HUES64 (cell line): ENCODE measurements at regions not wholly inside any gene's neighbourhood (a gene's known extent, or its start where the extent isn't known, plus 50 kb on each side); places are given as distances from the start of the nearest gene placed in this dataset.

Source experiments
- H3K27ac ChIP-seq: 2 replicates; pipeline ENCODE4 v1.7.0; 2013; ENCODE audit warnings: low read depth, low read length, inconsistent platforms
- H3K27me3 ChIP-seq: 2 replicates; pipeline ENCODE4 v1.6.1; 2013; ENCODE audit warnings: mild to moderate bottlenecking, low read length; ENCODE audit not compliant: insufficient read depth
- H3K36me3 ChIP-seq: 2 replicates; pipeline ENCODE4 v1.6.1; 2013; ENCODE audit warnings: mild to moderate bottlenecking, low read length; ENCODE audit not compliant: insufficient read depth
- H3K4me1 ChIP-seq: 2 replicates; pipeline ENCODE4 v1.6.1; 2013; ENCODE audit warnings: mild to moderate bottlenecking, low read length, moderate library complexity; ENCODE audit not compliant: insufficient read depth
- H3K4me3 ChIP-seq: 2 replicates; pipeline ENCODE4 v1.5.1; 2013; ENCODE audit warnings: mild to moderate bottlenecking, low read length, moderate library complexity
- H3K9ac ChIP-seq: 2 replicates; pipeline ENCODE4 v1.6.1; 2013; ENCODE audit warnings: mild to moderate bottlenecking, low read depth, low read length
- H3K9me3 ChIP-seq: 2 replicates; pipeline ENCODE4 v1.6.1; 2013; ENCODE audit warnings: low read depth, low read length; ENCODE audit not compliant: insufficient read depth
- WGBS: fragments of 150-250, 120-280 bp; methylation state at CpG from one replicate; pipeline ENCODE4 v1.1.7; 2013; ENCODE audit warnings: missing lambda C conversion rate; 5-methylcytosine and 5-hydroxymethylcytosine counted together

DNA sequence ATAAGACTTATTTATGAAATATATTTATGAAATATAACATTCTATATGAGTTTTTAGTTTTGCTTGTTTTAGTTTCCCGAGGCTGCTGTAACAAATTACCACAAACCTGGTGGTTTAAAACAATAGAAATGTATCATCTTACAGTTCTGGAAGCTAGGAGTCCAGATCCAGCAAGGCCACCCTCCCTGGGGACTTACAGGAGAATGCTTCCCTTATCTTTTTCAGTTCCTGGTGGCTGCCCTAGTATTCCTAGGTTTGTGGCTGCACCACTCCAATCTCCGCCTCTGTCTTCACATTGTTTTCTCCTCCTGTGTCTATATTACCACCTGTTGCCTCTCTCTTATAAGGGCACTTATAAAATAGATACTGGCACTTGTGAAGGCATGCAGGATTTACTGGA lies 877.8 kb downstream of the TUSC7 start:
- H3K27me3 ChIP-seq: no peaks in the 10 kb centered on the region
- WGBS: 86% methylated on average over 2 of the region's 2 CpGs
- H3K9me3 ChIP-seq: no peaks in the 10 kb centered on the region
- H3K4me1 ChIP-seq: peaks cover 27% of the 10 kb centered on the region
- H3K4me3 ChIP-seq: no peak overlapping the region
- H3K36me3 ChIP-seq: no peaks in the 10 kb centered on the region
- no peak overlapping the region for H3K27ac ChIP-seq
- no peak overlapping the region for H3K9ac ChIP-seq

DNA sequence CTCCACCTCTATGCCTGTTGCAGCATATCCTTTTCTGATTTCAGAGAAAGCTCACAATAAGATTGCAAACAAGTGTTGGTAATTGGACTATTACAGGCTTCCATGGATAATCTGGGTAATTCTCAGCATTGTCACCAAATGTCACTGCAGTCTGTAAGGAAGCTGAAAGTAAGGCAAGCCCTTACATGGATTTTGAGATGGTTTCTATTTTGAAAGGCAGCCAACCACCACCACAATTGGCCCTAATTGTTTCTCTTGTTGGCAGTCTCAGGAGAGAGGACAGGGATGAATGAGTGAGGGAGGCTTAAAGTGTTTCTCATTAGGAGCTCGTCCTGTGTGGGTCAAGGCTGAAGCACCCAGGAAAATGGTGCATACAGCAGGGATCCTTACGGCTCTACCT lies 879.9 kb downstream of the TUSC7 start:
- WGBS: 72% methylated on average over 2 of the region's 2 CpGs
- H3K9ac ChIP-seq: no peak overlapping the region
- peaks cover 27% of the 10 kb centered on the region for H3K4me1 ChIP-seq
- H3K27ac ChIP-seq: no peak overlapping the region
- no peak overlapping the region for H3K4me3 ChIP-seq
- no peaks in the 10 kb centered on the region for H3K36me3 ChIP-seq
- no peaks in the 10 kb centered on the region for H3K27me3 ChIP-seq
- H3K9me3 ChIP-seq: no peaks in the 10 kb centered on the region

DNA sequence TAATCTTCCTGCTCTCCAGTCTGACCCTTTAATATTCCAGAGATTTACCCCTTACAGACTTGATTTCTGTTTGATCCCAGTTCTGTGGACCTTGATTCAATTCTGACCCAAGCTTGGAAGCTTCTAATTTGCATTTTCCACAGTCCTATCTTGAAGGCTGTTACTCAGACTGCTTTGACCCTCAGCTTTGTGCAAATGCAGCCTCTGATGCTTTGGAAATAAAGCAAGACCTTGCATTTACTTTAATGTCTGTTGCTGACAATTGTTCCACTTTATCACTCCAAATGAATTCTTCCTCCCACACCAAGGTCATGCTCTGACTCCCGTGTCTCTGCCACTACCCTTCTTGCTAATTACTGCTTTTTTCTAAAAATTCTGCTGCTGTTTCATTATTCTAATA lies 886.0 kb downstream of the TUSC7 start:
- H3K9ac ChIP-seq: no peak overlapping the region
- no peak overlapping the region for H3K4me3 ChIP-seq
- H3K9me3 ChIP-seq: no peaks in the 10 kb centered on the region
- no peak overlapping the region for H3K27ac ChIP-seq
- H3K4me1 ChIP-seq: no peaks in the 10 kb centered on the region
- whole genome bisulfite sequencing: 96% methylated on average over 1 of the region's 1 CpG
- H3K36me3 ChIP-seq: no peaks in the 10 kb centered on the region
- H3K27me3 ChIP-seq: no peaks in the 10 kb centered on the region

DNA sequence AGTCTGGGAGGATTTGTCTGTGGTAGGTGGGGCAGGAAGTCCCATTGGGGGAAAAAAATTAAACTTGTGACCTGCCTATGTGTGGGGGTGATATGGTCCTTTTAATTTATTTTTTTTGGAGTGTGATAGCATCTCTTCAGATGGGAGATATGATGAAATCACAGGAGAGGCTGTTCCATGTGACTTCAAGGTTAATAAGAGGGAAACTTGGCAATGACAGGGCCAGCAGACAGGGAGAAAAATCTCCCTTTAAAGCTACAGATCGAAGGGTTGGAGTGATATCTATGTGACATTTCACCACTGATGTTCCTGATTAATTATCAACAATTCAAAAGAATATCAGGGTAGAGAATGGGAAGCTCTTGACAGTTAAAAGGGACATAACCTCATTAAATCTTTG lies 886.9 kb downstream of the TUSC7 start:
- no peaks in the 10 kb centered on the region for H3K36me3 ChIP-seq
- no peaks in the 10 kb centered on the region for H3K27me3 ChIP-seq
- no CpG with 5 or more reads among the region's 1 CpG for WGBS

DNA sequence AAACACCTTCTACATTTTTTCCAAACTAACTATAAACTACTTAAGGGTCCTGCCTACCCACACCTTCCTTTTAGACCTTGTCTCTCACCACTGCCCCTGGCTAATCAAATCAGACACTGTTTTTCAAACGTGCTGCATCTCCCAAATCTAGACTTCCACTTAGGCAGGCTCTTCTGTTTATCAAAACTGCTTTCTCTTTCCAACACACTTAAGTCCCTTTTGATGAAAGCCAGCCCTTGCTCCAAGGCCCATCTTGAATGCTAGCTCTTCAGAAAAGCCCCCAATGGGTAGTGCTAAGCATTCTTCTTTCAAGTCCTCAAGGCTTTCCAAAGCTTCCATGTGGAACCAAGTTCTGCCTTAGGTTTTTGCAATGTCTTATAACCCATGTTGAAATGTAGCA lies 888.3 kb downstream of the TUSC7 start:
- H3K4me1 ChIP-seq: peaks cover 9% of the 10 kb centered on the region
- H3K9ac ChIP-seq: no peak overlapping the region
- H3K27ac ChIP-seq: no peak overlapping the region
- no peaks in the 10 kb centered on the region for H3K9me3 ChIP-seq
- no peak overlapping the region for H3K4me3 ChIP-seq
- H3K36me3 ChIP-seq: no peaks in the 10 kb centered on the region
- 68% methylated on average over 1 of the region's 1 CpG for WGBS
- no peaks in the 10 kb centered on the region for H3K27me3 ChIP-seq

More for the DNA sequence above, 886.9 kb downstream of the TUSC7 start:
- H3K4me3 ChIP-seq: no peak overlapping the region
- H3K4me1 ChIP-seq: no peaks in the 10 kb centered on the region; the same call in 1 of the 2 replicates
- H3K9ac ChIP-seq: no peak overlapping the region
- no peak overlapping the region for H3K27ac ChIP-seq
- no peaks in the 10 kb centered on the region for H3K9me3 ChIP-seq

DNA sequence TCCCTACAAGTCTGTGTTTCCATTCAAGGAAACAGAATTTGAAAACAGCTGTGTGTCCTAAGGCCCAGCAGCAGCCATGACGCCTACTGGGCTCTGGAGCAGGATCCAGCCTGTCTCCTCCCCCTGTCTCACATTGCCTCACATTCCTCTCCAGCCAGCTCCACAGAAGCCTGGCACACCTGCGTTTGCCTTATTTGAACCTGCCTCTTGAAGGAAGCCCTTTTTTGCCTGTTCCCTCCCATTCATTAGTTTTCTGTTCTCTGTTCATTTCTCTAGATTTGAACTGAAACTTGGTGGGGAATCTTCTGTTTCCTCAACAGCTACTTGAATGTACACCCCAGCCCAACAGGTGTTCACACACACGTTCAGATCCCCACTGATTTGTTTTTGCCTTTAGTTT lies 890.5 kb downstream of the TUSC7 start:
- WGBS: 82% methylated on average over 3 of the region's 3 CpGs
- Histone ChIP-seq H3K4me3 (no peak overlapping the region), H3K36me3 (no peaks in the 10 kb centered on the region), H3K27me3 (no peaks in the 10 kb centered on the region), H3K9me3 (no peaks in the 10 kb centered on the region), H3K9ac (no peak overlapping the region), H3K4me1 (peaks cover 23% of the 10 kb centered on the region), H3K27ac (no peak overlapping the region)

DNA sequence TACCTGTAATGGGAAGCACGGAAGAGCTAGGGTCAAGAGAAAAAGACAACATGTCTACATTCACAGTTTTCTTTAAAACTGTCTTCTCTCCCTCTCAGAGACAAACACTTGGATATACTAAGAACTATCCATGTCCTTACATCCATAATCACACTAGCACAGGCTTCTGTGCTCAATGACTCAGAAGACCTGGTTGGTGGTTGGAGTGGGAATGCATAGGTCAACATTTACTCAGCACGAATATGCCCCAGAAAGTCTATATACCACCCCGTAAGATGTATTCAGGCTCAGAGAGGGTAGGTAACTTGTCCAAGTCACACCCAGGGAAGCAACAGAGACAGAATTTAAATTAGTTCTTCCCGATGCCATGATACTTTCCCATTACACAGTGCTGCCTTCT lies 891.1 kb downstream of the TUSC7 start:
- Histone ChIP-seq H3K9ac (no peak overlapping the region), H3K27me3 (no peaks in the 10 kb centered on the region), H3K4me1 (peaks cover 23% of the 10 kb centered on the region), H3K4me3 (no peak overlapping the region), H3K9me3 (no peaks in the 10 kb centered on the region), H3K27ac (no peak overlapping the region), H3K36me3 (no peaks in the 10 kb centered on the region)
- WGBS: 98% methylated on average over 4 of the region's 4 CpGs

DNA sequence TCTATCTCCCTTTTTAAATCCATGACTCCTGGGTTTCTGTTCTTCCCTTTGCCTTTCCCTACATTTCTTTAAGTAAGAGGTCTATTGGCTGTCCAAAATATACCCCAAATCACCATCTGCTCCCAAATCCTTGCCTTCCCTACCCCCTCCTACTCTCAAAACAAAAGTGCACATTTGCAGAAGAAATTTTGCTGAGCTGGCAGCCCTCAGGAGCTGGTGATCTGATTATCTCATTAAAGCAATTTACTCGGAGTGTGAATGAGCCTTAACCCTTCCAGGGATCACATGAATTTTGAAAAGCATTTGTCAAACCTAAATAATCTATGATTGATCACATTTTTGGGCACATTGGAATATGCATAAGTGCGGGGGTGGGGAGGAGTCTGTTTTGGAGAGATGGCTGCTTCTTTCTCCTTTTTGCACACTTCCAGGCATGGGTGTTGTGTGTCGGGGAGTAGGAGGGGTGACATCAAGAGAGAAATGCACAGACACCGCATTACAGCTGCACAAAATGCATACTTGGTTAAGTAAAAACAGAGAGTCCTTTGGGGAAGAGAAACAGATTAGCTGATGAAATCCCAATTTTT lies 892.6 kb downstream of the TUSC7 start:
- H3K9me3 ChIP-seq: no peaks in the 10 kb centered on the region
- peaks cover 27% of the 10 kb centered on the region for H3K4me1 ChIP-seq
- no peaks in the 10 kb centered on the region for H3K36me3 ChIP-seq
- 90% methylated on average over 4 of the region's 4 CpGs for WGBS
- H3K9ac ChIP-seq: no peak overlapping the region
- no peak overlapping the region for H3K27ac ChIP-seq
- H3K4me3 ChIP-seq: no peak overlapping the region
- no peaks in the 10 kb centered on the region for H3K27me3 ChIP-seq

DNA sequence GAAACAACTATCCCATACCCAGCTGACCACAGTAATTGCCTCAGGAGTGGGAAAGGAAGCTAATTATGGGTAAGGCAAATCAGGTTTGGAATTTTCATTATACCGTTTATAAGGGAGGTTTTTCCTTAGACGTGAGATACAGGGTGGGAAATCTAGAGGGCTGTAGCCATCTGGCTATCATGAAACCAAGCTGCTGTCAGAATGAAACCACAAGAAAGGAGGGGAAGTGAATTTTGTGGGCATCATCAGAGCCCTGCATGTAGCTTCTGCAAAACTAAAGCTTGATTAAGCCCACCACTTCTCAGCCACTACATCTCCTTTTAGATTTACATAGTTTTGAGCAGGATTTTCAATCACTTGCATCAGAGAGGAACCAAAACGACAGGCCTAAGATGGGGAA lies 893.5 kb downstream of the TUSC7 start:
- Histone ChIP-seq H3K9ac (no peak overlapping the region), H3K27ac (no peak overlapping the region), H3K4me3 (no peak overlapping the region), H3K4me1 (peaks cover 27% of the 10 kb centered on the region), H3K9me3 (no peaks in the 10 kb centered on the region), H3K36me3 (no peaks in the 10 kb centered on the region), H3K27me3 (no peaks in the 10 kb centered on the region)
- WGBS: 89% methylated on average over 3 of the region's 3 CpGs

DNA sequence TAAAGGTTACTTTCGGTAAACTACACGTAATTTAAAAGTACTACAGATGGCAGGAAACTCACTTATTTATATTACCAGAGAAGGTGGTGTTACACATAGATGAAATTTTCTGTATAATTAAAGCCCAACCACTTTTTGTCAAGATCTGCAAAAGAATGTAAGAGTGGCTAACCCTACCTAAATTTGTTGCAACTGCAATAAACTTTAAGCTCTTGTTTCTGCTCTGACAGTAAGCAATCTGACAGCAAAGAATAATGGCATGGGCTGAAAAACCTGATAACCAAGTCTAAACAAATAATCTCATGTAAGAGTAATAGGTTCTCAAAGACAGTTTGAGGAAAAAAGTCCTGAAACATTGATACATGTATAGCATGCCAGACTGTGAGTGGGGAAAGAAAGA lies 897.3 kb downstream of the TUSC7 start:
- WGBS: no CpG with 5 or more reads among the region's 2 CpGs
- Histone ChIP-seq H3K4me1 (peaks cover 38% of the 10 kb centered on the region), H3K36me3 (no peaks in the 10 kb centered on the region), H3K9me3 (no peaks in the 10 kb centered on the region), H3K4me3 (no peak overlapping the region), H3K27me3 (no peaks in the 10 kb centered on the region), H3K27ac (no peak overlapping the region), H3K9ac (no peak overlapping the region)

DNA sequence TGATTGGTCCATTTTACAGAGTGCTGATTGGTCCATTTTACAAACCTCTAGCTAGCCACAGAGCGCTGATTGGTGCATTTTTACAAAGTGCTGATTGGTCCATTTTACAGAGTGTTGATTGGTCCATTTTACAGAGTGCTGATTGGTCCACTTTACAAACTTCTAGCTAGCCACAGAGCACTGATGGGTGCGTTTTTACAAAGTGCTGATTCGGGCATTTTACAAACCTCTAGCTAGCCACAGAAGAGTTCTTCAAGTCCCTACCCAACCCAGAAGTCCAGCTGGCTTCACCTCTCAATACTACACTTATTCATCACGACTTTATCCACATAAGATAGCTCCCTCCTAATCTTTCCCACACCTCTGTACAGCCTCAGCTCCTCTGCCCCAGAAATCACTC lies 899.8 kb downstream of the TUSC7 start:
- H3K36me3 ChIP-seq: no peaks in the 10 kb centered on the region
- H3K4me1 ChIP-seq: peaks cover 15% of the 10 kb centered on the region; the same call in 1 of the 2 replicates
- WGBS: 90% methylated on average over 4 of the region's 4 CpGs
- no peak overlapping the region for H3K9ac ChIP-seq
- H3K27ac ChIP-seq: no peak overlapping the region
- no peaks in the 10 kb centered on the region for H3K9me3 ChIP-seq
- no peak overlapping the region for H3K4me3 ChIP-seq
- H3K27me3 ChIP-seq: no peaks in the 10 kb centered on the region

DNA sequence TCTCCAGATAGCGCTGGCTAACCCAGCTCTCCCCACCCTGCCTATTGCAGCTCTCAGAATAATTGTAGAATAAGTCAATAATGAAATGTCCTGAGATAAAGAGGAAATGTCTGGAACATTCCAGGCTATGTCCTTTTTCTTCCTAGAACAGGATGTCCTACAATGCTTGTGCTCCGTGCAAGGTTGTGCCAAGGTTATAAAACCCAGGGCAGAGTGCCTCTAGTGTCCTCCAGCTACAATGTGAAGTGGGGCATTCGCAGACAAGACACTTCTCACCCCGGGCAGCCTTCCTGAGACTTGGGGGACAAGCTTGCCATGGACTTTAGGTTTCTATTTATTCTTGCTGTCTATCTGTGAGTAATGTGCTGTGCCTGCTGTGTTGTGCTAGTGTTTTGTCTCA lies 900.6 kb downstream of the TUSC7 start:
- Histone ChIP-seq H3K9ac (no peak overlapping the region), H3K4me1 (peaks cover 15% of the 10 kb centered on the region; the same call in 1 of the 2 replicates), H3K36me3 (no peaks in the 10 kb centered on the region), H3K9me3 (no peaks in the 10 kb centered on the region), H3K4me3 (no peak overlapping the region), H3K27ac (no peak overlapping the region), H3K27me3 (no peaks in the 10 kb centered on the region)
- WGBS: 91% methylated on average over 4 of the region's 4 CpGs
